ENCODE measurements at regions not wholly inside any gene's neighbourhood (a gene's known extent, or its start where the extent isn't known, plus 50 kb on each side); places are given as distances from the start of the nearest gene placed in this dataset.

DNA sequence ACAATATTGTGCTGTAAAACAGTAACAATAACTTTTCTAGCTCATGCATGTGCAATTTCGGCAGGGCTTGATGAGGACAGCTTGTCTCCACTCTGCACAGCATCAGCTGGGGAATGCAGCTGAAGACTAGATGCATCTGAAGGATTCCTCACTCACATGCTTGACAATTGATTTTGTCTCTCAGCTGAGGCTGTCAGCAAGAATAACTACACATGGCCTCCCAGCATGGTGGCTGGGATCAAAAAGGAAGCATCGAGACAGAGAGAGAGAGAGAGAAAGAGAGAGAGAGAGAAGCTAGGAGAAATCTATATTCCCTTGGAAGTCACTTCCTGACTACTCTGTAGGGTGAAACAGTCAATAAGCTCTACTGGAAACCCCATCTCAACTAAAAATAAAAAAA, 487.1 kb downstream of the PLOD2 start:
- DNase-seq (ENCODE audit: low read depth, low spot score) (no peak), FAIRE-seq (no peak)
- Histone ChIP-seq H3K9me3 (ENCODE audit: control insufficient read depth, low read depth, low read length) (no peaks in the 10 kb centered on the region), H3K4me1 (ENCODE audit: control insufficient read depth, extremely low read depth, insufficient read depth, low read length) (no peaks in the 10 kb centered on the region), H3K27ac (ENCODE audit: control insufficient read depth, insufficient read depth, low read length) (no peak overlapping the region), H3K36me3 (ENCODE audit: control insufficient read depth in 2 of 2, extremely low read depth in 1 of 2, insufficient read depth in 2 of 2, low read length in 2 of 2) (no peaks in the 10 kb centered on the region), H3K9me1 (ENCODE audit: control insufficient read depth, extremely low read depth, insufficient read depth, low read length) (no peaks in the 10 kb centered on the region), H4K20me1 (ENCODE audit: control insufficient read depth, extremely low read depth, insufficient read depth, low read length) (no peaks in the 10 kb centered on the region), H3K27me3 (ENCODE audit: control insufficient read depth, extremely low read depth, insufficient read depth, low read length) (no peaks in the 10 kb centered on the region), H3K79me2 (ENCODE audit: control insufficient read depth, insufficient read depth, low read length) (no peaks in the 10 kb centered on the region), H3K4me2 (ENCODE audit: control insufficient read depth, extremely low read depth, insufficient read depth, low read depth, low read length) (no peak overlapping the region), H2AFZ (ENCODE audit: control insufficient read depth, low read length) (no peak overlapping the region), H3K9ac (ENCODE audit: control insufficient read depth, extremely low read depth, insufficient read depth, low read length) (no peak overlapping the region), H3K4me3 (ENCODE audit: control insufficient read depth in 2 of 3, extremely low read depth in 1 of 3, insufficient read depth in 2 of 3, low read depth in 1 of 3, low read length in 3 of 3) (no peak overlapping the region)
- dilution Hi-C loops (cut with MboI; ENCODE audit: extremely low pct_ligation_motif_present, low sequenced_read_pairs) = no loop called here
- no peak for TF ChIP-seq EZH2 (IDR thresholded peaks at IDR 0.05; ENCODE audit: low read length)
- TF ChIP-seq, protein P1, sequence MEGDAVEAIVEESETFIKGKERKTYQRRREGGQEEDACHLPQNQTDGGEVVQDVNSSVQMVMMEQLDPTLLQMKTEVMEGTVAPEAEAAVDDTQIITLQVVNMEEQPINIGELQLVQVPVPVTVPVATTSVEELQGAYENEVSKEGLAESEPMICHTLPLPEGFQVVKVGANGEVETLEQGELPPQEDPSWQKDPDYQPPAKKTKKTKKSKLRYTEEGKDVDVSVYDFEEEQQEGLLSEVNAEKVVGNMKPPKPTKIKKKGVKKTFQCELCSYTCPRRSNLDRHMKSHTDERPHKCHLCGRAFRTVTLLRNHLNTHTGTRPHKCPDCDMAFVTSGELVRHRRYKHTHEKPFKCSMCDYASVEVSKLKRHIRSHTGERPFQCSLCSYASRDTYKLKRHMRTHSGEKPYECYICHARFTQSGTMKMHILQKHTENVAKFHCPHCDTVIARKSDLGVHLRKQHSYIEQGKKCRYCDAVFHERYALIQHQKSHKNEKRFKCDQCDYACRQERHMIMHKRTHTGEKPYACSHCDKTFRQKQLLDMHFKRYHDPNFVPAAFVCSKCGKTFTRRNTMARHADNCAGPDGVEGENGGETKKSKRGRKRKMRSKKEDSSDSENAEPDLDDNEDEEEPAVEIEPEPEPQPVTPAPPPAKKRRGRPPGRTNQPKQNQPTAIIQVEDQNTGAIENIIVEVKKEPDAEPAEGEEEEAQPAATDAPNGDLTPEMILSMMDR (optimal IDR thresholded peaks at IDR 0.05 in 1 of 3, IDR thresholded peaks at IDR 0.05 in 1 of 3, conservative IDR thresholded peaks at IDR 0.05 in 1 of 3; ENCODE audit: extremely low read depth in 1 of 3, insufficient read depth in 2 of 3, low read length in 3 of 3) = no peak

DNA sequence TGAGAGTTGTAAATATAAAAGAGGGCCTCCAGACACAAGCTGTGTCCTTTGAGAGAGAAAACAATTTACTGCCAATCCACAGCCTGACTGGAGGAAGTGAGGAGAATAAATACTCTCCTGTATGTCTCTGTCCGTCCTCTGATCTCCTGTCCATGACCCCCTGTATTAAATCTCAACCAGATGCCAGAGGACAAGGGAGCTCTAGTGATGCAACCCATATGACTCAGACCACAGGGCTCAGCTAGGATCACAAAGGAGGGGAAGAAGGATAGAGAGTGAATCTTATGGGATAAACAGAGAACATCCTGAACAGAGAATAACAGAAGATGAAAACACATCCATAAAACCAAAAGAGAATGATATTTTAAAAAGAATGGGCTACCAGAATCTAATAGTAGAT, 482.6 kb downstream of the PLOD2 start:
- DNase-seq (ENCODE audit: low read depth, low spot score) = no peak
- no peak overlapping the region for H3K4me3 ChIP-seq (ENCODE audit: control insufficient read depth in 2 of 3, extremely low read depth in 1 of 3, insufficient read depth in 2 of 3, low read depth in 1 of 3, low read length in 3 of 3)

More for the DNA sequence above, 482.6 kb downstream of the PLOD2 start:
- FAIRE-seq = no peak
- H3K9ac ChIP-seq (ENCODE audit: control insufficient read depth, extremely low read depth, insufficient read depth, low read length) = no peak overlapping the region
- no peaks in the 10 kb centered on the region for H3K79me2 ChIP-seq (ENCODE audit: control insufficient read depth, insufficient read depth, low read length)
- no peaks in the 10 kb centered on the region for H3K4me1 ChIP-seq (ENCODE audit: control insufficient read depth, extremely low read depth, insufficient read depth, low read length)
- H3K27ac ChIP-seq (ENCODE audit: control insufficient read depth, insufficient read depth, low read length) = no peak overlapping the region
- TF ChIP-seq, protein P1 (optimal IDR thresholded peaks at IDR 0.05 in 1 of 3, IDR thresholded peaks at IDR 0.05 in 1 of 3, conservative IDR thresholded peaks at IDR 0.05 in 1 of 3; ENCODE audit: extremely low read depth in 1 of 3, insufficient read depth in 2 of 3, low read length in 3 of 3) = no peak
- H3K9me1 ChIP-seq (ENCODE audit: control insufficient read depth, extremely low read depth, insufficient read depth, low read length) = no peaks in the 10 kb centered on the region
- no peaks in the 10 kb centered on the region for H3K36me3 ChIP-seq (ENCODE audit: control insufficient read depth in 2 of 2, extremely low read depth in 1 of 2, insufficient read depth in 2 of 2, low read length in 2 of 2)
- H3K4me2 ChIP-seq (ENCODE audit: control insufficient read depth, extremely low read depth, insufficient read depth, low read depth, low read length) = no peak overlapping the region
- H3K27me3 ChIP-seq (ENCODE audit: control insufficient read depth, extremely low read depth, insufficient read depth, low read length) = no peaks in the 10 kb centered on the region
- H4K20me1 ChIP-seq (ENCODE audit: control insufficient read depth, extremely low read depth, insufficient read depth, low read length) = no peaks in the 10 kb centered on the region
- no peaks in the 10 kb centered on the region for H3K9me3 ChIP-seq (ENCODE audit: control insufficient read depth, low read depth, low read length)
- H2AFZ ChIP-seq (ENCODE audit: control insufficient read depth, low read length) = no peak overlapping the region
- dilution Hi-C loops (cut with MboI; ENCODE audit: extremely low pct_ligation_motif_present, low sequenced_read_pairs) = no loop called here
